ENCODE measurements at regions not wholly inside any gene's neighbourhood (a gene's known extent, or its start where the extent isn't known, plus 50 kb on each side); places are given as distances from the start of the nearest gene placed in this dataset.

DNA sequence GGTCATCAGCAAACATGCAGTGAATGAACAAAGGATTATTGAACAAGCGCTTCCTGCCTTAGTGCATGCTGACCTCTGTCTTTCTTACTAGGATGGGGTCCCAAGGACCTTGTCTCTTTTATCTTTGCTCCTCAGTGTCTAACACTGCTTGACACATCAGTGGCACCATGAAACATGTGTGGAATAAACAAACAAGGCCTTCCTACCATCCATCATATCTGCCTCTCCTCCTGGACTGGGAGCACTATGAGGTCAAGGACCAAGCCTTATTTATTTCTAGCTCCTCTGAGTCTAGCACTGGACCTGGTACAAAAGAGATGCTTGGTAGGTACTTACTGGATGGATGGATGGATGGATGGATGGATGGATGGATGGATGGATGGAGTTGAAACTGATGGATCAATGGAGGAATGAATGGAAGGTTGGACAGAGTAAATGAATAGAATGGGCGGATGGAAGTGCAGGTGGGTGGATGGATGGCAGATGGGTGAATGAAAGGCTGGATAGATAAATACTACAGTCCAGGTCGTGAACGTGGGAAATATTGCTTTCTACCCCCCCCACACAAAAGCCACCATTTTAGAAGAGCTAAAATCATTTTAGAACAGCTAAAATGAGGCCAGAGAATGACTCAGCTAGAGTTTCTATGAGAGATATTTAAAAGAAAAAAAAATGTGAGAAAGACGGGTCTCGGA lies 104.1 kb upstream of the PTPN1 start:
- DNase-seq (ENCODE audit: low read depth), result no peak

DNA sequence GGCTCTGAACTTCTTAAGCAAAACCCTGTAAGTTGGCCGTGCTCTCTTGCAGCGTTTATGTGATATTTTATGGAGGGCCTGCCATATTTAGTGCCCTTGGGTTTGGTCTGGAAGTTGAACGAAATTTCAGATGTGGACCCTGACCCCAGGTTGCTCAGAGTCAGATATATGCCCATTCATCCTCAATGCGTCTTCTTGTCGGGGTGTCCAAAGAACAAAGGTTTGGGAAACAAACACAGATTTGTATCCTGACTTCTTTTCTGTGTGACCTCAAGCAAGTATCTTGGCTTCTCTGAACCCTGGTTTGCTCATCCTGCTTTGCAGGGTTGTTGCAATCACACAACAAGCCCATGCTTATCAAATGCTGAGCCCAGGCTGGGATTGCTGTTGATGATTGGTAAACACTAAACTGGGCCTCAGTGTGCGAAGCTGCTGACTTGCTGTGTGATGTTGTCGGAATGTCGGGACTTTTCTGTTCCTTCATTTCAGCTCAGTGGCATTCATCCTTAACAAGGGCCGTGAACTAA lies 103.5 kb upstream of the PTPN1 start:
- DNase-seq (ENCODE audit: low read depth), result no peak

DNA sequence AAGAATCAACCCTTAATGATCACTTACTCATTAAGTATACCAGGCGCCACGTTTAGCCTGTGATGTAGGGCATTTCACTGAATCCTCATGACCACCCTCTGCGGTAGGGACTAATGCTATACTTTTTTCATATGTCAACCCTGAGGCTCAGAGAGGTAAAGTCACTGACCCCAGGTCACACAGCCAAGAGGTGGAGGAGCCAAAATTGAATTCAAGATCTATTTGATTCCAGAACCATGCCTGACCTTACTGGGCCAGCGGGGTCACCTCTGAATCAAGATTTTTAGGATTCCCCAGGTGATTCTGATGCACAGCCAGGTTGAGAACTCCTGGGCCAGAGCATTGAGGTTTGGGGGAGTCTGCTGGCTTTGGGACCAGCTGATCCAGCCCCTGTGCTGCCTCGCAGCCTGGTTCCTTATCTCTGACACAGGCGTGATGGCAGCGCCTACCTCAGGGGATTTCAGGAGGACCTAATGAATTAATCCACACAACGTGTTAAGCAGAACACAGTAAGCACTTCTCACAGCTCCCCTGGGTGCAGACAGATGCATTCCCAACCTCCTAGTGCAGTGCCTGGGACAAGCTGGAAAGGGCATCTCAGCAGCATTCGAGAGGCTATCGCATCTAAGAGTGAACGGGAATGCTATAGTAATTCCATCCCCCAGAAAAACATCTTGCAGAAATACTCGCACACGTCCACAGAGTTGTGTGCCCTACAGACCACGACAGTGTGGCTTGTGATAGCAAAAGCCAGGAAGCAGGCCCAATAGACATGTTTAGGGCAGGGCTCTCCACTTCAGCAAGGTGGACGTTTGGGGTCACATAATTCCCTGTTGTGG lies 101.4 kb upstream of the PTPN1 start:
- no peak for DNase-seq (ENCODE audit: low read depth)

DNA sequence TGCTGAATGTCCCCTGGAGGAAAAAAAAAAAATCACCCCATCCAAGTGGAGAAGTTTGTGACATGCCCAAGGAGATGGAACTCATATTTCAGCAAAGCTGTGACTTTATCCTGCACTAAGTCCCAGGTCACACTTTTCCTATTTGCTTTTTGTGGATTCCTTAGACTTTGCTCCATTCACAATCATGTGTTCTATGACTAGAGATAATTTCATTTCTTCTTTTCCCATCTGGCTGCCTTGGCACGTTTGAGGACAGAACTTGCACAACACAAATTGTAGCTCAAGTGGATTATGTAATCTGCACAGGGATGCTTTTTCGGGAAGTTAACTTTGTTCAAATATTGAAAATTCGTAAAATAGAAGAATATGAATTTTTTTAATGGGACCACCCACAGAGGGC lies 100.7 kb upstream of the PTPN1 start:
- DNase-seq (ENCODE audit: low read depth), result no peak

DNA sequence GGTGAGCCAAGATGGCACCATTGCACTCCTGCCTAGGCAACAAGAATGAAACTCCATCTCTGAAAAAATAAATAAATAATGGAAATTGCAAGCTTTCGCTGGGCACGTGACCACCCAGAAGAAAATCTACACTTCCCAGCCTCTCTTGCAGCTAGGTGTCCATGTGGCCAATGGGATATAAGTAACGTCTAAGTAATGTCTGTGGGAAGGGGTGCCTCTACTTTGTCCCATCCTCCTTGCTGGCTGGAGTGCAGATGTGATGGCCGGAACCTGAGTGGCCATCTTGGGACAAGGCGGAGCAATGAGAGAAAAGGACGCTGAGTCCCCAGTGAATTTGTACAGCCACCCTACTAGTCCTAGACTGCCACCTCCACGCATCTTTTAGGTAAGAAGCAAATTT lies 99.8 kb upstream of the PTPN1 start:
- DNase-seq (ENCODE audit: low read depth), result no peak

DNA sequence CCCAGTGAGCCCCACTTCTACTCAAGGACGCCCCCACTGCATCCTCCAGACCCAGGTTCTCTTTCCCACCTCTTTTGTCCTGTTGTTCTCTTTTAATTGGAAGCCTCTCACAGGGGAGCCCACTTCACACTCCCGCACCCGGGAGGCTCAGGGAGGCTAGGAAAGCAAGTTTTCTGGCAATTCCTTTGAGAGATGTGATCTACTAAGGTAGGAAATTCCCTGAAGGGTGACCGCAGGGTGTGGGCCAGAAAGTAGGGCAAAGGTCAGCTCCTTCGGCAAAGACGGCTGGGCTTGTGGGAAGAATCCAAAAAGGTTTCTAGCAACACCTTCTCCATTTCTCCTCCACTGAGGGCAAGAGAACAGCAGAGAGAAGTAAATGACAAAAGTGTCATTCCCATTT lies 98.1 kb upstream of the PTPN1 start:
- DNase-seq (ENCODE audit: low read depth), result no peak

DNA sequence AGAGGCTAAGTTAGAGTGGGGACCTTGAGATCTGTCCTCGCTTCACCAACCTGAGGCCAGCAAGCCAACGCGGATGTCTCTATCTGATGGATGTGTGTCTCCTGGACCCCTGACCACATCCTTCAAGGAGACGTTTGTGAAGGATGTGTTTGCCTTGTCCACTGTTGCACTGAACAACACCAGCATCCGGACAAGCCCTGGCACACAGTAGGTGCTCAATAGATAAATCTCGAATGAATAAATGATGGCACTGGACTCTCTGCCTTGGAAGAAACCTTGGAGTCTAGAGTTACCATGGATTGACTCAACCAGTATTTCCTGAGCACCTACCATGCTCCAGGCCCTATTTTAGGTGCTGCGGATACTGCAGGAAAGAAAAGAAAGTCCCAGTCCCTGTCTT lies 97.7 kb upstream of the PTPN1 start:
- no peak for DNase-seq (ENCODE audit: low read depth)

DNA sequence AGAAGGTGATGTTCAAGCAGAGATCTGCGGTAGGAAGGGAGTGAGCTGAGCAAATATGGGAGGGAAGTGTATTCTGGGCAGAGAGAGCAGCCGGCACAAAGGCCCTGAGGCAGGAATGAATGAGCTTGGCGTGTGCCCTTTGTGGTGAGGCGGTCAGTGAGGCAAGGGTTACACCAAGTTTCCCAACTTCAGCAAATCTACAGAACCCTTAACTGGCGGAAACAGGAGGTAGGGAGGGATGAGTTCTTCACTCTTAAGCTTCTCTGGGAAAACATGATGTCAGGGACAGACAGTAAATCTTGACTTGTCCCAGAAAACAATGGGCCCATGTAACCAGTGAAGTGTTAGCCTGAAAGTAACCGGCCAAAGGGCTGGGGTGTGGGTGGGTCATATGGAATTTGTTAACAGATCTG lies 97.1 kb upstream of the PTPN1 start:
- peak; percentile 50 for DNase-seq (ENCODE audit: low read depth)

DNA sequence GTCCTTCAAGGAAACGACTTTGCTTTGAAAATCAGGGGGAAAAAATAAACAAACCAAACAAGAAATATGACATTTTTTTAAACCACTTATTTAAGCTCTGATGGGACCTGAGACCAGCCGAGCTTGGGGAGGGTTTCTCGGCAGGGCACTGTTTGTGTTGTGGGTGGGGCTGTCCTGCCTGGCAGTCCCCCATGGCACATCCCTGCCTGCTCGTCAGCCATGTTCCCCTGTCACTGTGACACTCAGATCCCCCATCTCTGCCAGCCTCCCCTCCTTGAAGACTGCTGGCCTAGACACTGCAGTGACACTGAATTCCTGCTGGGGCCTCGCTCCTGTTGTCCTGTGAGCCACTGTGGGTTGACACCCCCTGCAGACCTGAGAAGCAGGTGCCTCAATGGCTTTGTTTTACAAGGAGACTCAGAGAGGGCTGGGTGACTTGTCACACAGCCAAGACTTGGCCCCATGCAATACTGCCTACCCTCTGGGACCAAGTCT lies 95.1 kb upstream of the PTPN1 start:
- no peak for DNase-seq (ENCODE audit: low read depth)

DNA sequence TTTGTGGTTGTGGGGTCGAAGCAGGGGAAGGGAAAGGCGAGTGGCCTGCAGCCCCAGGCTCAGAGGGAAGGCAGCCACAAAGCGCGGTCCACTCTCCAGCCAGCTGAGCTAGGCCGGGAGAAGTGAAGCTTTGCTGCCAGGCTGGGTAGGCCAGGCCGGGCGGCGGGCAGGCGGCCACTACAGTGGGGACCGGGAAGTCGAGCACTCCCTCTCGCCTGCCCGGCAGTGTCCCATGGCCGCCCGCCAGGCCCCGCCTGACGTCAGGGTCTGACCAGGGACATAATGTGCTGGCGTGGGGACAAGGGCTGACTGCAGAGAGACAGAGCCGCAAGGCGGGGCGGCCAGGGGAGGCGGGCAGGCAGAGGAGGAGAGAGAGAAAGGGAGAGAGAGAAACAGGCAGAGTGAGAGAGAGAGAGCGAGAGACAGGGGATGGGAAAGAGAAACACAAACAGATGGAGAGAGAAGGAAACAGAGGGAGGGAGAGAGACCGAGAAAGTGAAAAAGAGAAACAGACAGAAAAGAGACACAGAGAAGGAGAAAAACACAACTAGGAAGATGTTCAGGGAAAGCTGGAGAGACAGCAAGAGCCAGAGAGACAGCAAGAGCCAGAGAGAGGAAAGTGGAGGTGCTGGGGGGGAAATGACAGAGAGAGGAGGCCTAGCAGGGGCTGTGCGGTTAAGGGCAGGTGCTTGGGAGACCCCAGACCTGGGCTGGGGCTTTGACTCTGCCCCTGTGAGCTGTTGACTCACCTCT lies 94.5 kb upstream of the PTPN1 start:
- DNase-seq (ENCODE audit: low read depth), result peak; percentile 67

DNA sequence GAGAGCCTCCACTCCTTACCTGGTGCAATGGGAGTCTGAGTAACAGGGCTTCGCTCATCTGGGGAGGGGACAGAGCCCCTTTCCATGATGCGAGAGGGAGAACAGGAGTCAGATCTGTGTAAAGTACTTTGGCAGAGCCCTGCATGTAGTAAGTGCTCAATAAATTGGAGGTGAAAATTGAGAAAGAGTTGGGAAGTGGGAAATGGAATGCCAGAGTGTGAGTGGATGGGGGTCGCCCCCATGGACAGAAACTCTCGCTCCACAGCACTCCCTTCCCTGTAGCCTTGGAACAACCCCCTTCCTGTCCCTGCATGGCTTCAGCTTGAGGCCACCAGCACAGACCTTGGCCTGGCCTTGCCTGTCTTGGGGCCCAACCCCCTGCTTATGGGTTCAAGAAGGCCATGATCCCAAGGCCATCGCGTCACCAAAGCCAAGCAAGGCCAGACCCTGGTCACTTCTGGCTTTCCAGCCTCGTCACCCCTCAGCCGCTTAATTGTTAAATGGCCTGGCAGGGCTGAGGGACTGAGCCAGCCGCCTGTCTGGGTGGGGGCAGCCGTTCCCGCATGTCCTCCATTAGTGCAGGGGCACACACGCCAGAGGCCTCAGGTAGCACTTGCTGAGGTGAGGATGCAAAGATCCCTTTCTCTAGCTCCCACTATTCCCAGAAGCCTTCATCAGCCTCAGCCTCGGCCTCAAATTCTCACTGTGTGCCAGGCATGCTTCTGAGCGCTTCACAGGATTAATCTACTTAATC lies 93.7 kb upstream of the PTPN1 start:
- DNase-seq (ENCODE audit: low read depth), result no peak

DNA sequence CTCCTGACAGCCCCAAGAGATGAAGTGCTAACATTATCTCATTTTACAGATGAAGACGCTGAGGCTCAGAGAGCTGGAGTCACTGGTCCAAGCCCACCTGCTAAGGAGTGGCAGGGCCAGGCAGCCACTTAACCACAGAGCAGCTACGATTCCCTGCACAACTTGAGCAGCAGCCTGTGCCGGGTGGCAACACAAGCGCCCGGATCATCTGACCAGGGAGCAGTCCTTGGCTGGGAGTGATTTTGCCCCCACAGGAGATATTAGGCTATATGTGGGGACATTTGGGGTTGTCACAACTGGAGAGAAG lies 93.2 kb upstream of the PTPN1 start:
- no peak for DNase-seq (ENCODE audit: low read depth)

DNA sequence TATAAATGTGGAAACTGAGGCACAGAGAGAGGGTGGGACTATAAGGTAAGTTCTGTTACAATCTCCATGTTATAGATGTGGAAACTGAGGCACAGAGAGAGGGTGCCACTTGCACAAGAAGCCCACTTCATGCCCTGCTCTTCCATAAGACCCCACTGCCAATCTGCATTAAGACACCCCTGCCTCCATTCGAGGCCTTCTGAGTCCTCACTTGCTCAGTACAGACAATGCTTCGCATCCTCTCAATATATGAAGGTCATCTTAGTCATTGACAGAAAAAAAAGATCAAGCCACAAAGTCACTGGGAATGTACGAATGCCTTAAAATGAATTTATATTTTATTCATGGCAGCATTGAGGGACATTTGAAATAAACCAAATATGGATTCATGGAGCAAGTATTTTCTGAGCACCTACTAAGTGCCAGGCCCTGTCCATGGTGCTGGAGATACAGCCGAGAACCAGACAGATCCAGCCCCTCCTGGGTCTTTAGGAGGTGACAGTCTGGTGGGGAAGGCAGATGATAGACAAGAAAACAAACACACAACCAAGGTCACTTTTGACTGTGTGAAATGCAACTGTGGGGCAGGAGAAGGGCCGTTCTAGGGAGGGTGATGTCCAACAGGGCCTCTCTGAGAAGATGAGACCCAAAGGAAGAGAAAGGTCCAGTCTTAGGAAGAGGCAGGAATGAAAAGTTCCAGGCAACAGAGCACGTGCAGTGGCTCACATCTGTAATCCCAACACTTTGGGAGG lies 92.5 kb upstream of the PTPN1 start:
- no peak for DNase-seq (ENCODE audit: low read depth)

DNA sequence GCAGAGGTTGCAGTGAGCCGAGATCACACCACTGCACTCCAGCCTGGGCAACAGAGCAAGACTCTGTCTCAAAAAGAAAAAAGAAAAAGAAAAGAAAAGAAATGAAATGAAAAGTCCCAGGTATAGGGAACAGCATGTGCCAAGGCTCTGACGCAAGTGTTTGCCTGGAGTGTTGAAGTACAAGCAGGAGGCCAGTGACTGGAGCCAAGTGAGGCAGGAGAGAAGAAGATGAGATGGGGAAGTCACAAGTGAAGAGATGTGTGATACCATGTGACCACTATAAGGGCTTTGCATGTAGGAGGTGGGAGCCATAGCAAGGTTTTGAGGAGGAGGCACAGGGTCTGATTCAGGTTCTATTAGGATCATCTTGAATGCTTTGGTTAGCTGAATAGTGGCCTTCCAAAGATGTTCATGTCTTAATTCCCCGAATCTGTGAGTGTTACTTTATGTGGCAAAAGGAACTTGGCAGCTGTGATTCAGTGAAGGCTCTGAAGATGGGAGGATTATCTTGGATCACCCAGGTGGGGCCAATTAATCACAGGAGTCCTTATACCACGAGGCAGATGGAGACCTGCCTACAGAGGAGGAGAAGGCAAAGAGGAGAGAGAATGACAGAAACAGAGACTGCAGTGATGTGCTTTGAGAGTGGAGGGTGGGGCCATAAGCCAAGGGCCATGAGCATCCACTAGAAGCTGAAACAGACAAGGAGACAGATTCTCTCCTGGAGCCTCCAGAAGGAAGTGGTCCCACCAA lies 91.1 kb upstream of the PTPN1 start:
- no peak for DNase-seq (ENCODE audit: low read depth)

DNA sequence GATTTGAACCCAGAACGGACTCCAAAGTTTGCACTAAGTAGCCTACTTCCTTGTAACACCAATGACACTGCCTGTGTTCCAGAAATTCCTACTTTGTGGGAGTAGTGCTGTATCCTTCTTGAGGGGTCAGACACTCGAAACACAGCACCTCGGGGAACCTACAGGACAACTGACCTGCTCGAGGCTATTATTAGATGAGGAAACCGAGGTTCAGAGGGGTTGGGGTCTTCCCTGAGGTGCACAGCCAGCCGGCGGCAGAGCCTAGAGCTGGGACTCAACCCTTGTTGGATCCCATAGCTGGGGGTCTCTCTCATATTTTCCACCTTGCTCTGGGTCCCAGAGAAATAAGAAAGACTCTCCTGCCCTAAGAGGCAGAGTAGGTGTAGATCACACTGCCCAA lies 89.8 kb upstream of the PTPN1 start:
- no peak for DNase-seq (ENCODE audit: low read depth)

DNA sequence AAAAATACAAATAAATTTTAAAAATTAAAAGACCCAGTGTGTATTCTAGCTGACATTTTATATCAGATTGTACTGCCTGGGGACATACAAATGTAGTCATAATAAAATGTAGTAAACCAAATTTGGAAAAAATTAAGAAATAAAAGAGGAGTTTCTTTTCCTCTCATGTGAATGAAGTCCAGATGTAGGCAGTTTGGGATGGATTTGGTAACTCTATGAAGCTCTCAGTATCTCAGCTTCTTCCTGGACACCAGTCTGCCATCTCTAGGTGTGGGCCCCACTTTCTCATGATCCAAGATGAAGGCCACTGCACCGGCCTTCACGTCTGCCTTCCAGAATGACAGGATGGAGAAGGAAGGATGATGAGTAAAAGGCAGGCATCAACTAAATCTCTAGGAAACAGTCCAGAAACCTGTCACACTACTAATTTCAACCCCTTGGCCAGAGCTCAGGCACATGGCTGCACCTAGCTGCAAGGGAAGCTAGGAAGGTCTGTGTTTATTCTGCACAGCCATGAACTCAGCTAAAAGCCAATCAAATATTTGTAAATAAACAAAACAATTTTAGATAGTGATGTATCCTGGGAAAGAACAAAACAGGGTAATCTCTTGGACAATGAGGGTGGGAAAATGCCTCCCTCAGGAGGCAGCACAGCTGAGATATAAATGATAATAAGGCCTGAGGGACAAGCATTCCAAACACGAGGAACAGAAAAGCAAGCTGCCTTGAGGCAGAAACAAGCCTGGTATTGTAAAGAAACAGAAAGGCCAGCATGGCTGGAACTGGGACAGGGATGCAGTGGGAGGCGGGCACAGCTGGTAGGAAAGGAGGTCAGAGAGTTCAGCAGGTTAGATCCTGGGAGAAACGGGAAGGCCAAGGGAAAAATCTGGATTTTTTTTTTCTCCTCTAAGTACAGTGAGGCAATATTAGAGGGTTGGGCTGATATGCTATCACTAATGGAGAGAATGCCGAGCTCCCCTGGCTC lies 88.5 kb upstream of the PTPN1 start:
- no peak for DNase-seq (ENCODE audit: low read depth)

DNA sequence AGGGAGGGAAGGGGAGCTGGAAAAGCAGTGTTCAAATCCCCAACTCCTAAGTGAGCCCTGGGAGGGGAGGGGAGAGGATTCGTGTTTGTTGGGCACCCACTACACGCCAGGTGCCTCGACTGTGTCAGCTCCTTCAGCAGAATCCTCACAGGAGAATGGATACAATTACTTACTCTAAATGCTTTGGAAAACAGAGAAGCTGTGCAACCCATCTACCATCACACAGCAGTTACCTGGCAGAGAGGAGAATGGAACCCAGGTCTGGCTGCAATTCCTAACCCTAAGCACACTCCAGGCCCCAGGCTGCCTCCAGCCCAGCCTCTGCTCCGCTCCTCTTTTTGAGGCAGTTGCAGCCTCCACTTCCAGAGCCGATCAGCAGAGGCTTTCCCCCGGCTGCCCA lies 86.4 kb upstream of the PTPN1 start:
- DNase-seq (ENCODE audit: low read depth), result no peak

DNA sequence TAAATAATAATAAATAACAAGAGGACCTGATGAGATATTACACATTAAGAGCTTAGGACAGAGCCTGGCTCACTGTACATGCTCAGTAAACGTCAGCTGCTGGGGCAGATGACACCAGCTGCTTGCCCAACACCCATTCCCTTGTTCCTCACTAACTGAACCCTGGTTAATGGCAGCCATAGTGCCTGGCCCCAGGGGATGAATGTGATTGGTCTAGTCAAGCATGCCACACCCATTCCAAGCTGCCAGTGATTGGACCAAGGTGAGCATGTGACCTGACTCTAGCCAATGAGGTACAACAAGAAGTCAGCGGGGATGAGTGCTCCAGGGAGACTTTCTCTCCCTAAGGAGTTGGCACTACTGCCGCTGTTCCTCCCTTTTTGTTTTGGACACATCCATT lies 85.1 kb upstream of the PTPN1 start:
- DNase-seq (ENCODE audit: low read depth), result no peak
